ENCODE measurements at regions not wholly inside any gene's neighbourhood (a gene's known extent, or its start where the extent isn't known, plus 50 kb on each side); places are given as distances from the start of the nearest gene placed in this dataset.
"Not testable (repeated sequence)": the region's sequence is repeated elsewhere in the genome, so short reads cannot be mapped to it uniquely, and the experiment has no call there.

DNA sequence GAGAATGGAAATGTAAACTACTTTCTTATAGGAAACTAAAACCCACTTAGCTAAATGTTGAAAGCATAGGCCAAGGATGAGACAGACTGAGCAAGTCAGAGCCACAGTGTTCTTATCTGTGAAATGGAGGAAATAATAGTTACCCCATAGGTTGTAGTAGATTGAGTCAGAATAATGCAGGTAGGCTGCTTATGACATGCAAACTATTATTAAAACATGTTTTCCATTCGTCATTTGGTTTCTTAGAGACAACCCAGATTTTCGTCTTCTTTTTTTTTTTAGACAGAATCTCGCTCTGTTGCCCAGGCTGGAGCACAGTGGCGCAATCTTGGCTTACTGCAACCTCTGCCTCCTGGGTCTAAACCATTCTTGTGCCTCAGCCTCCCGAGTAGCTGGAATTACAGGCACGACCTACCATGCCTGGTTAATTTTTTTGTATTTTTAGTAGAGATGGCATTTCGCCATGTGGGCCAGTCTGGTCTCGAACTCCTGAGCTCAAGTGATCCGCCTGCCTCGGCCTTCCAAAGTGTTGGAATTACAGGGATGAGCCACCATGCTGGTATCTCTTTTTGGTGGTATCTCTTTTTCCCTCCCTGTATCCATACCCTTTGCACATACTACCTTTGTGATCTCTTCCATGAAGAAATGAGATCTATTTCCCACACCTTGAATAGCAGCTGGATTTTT is 196.5 kb upstream of the ZNF217 start:
- DNase-seq = no peak

DNA sequence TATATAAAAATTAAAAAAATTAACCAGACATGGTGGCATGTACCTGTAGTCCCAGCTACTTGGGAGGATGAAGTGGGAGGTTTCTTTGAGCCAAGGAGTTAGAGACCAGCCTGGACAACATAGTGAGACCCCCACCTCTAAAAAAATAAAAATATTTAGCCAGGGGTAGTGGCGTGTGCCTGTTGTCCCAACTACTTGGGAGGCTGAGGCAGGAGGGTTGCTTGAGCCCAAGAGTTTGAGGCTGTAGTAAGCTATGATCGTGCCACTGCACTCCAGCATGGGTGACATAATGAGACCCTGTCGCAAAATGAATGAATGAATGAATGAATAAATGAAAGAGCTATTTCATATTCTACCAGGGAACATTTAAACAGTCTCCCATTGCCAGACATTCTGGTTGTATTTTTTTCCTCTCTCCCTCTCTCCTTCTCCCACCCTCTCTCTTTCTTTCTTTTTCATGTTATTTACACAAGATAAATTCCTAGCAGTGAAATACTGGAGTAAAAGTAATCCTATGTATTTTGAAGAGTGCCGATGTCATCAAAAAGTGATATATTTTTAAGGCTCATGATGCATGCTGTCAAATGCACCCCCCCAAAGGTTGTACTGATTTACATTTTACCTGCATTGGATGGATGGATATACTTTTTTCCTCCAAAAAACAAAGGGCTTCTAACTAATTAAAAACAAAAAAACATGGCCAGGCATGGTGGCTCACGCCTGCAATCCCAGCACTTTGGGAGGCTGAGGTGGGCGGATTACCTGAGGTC is 194.8 kb upstream of the ZNF217 start:
- no peak for DNase-seq

DNA sequence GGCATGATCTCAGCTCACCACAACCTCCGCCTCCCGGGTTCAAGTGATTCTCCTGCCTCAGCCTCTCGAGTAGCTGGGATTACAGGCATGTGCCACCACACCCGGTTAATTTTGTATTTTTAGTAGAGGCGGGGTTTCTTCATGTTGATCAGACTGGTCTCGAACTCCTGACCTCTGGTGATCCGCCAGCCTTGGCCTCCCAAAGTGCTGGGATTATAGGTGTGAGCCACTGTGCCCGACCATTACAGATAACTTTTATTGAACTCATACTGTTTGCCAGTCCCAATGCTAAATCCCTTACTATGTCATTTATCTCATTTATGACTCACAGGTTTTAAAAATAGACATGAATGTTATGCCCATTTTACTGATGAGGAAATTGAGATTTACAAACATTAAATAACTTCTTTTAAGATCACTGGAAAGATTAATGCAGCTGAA is 193.9 kb upstream of the ZNF217 start:
- not testable (repeated sequence) for DNase-seq

DNA sequence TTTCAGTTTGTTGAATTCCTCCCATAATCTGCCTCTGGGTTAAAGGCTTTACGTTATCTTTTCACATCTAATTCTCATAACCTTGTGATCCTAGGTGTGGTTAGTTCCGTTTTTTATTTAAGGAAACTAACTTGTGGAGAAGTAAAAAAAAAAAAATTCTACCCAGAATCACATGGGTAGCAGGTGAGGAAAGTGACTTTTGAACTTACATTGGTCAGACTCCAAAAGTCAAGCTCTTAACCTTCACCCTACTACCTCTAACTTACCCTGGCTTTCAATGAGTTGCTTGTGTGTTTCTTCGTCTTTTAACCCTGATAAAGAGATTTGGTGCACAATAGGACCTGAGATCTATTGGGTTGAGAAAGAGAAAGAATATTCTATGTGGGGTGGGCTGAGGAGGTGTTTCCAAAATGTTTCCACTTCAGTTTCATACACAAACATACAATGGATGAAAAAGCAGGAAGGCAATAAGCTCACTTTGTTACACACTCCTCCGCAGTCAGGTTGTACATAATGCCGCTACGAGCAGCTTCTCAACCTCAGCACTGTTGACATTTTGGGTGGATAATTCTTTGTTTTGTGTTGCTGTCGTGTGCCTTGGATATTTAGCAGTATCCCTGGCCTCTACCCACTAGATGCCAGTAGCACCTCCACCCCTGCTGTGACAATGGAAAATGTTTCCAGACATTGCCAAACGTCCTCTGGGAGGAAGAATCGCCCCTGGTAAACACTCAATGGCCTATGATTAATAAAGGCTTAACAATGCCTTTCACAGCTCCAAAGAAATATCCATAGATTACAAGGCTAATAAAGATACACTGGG is 193.0 kb upstream of the ZNF217 start:
- no peak for DNase-seq

DNA sequence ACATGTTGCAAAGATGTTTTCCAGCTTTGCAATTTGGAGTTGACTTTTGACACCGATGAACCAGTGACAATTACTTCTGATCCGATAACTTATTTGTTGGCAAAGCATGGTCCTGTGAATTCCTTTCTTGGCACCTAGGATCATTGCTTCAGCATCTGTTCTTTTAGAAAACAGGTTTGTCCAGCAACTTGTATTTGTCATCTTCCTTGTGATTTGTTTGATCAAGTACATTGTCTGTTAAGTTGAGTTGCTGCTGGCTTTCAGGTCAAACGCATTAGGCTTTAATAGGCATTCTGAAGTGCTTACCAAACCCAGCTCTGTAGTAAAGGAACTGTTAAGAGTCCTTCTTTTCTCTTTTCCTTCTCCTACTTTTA is 192.4 kb upstream of the ZNF217 start:
- no peak for DNase-seq

DNA sequence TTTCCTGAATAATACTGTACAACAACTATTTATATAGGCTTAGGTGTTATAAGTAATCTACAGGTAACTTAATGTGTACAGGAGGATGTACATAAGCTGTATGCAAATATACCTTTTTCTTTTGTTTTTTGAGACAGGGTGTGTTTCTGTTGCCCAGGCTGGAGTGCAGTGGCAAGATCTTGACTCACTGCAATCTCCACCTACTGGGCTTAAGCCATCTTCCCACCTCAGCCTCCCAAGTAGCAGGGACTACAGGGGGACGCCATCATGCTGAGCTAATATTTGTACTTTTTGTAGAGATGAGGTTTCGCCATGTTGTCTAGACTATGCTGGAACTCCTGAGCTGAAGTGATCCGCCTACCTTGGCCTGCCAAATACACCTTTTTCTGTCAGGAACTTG is 191.7 kb upstream of the ZNF217 start:
- DNase-seq = no peak

DNA sequence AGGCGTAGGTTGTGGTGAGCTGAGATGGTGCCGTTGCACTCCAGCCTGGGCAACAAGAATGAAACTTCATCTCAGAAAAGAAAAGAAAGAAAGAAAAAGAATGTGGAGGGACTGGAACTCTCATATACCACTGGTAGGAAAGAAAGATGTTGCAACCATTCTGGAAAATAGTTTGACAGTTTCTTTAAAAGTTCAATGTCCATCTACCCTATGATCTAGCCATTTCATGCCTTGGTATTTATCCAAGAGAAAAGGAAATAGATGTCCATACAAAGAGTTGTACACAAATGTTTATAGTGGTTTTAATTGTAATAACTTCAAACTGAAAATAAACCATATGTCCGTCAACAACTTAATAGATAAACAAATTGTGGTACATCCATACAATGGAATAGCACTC is 190.1 kb upstream of the ZNF217 start:
- DNase-seq = no peak

DNA sequence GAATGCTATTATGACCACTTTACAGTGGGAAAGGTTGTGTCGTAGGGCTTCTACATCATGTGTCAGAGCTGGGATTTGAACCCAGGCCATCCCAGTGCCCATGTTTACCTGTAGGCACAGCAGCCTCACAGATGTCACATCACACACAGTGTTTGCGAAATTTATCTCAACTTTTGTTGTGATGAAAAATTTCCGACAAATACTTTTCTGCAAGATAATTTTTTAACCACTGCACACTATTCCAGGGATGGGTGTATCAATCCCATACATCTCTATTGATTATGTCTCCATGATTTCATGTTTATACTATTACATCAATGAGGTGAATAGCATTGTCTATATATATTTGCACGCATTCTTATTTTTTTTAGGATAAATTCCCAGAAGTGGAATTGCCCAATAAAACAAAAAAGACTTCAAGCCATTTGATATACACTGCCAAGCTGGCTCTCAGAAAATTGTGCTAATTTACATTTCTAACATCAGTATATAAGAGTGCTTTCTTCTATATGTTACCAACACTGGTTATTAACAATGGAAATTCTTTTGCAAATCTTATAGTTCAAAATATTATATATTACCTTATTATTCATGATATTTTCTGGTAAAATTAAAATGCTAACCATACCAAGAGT is 189.1 kb upstream of the ZNF217 start:
- no peak for DNase-seq

DNA sequence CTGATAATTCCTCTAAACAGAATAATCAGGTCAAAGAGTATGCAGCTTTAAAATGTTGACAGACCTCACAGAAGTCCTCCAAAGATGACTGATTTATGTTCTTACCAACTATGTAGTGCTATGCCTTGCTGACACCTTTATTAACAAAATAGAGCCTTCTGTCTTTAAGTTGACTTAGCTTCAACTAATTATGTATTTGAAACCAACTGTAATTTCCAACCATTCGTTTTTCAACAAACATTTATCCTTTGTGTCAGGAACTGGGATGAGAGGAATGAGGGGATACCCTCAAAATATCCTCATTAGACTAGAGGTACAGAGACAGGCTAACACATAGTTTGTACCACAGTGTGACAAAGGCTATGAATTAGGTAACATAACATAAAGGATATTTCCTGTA is 186.2 kb upstream of the ZNF217 start:
- DNase-seq = no peak

DNA sequence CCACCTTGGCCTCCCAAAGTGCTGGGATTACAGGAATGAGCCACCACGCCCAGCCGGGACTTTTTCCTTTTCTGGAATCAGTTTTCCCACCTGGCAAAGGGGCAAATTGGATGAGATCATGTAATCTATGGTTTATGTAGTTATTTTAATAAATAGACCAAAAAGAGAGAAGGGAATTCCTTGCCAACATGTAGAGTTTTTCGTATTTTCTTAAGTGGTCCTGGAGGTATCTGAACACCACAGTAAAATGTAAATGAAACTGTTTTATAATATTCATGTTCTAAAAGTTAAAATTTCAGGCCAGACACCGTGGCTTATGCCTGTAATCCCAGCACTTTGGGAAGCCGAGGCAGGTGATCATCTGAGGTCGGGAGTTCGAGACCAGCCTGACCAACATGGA is 185.1 kb upstream of the ZNF217 start:
- no peak for DNase-seq

DNA sequence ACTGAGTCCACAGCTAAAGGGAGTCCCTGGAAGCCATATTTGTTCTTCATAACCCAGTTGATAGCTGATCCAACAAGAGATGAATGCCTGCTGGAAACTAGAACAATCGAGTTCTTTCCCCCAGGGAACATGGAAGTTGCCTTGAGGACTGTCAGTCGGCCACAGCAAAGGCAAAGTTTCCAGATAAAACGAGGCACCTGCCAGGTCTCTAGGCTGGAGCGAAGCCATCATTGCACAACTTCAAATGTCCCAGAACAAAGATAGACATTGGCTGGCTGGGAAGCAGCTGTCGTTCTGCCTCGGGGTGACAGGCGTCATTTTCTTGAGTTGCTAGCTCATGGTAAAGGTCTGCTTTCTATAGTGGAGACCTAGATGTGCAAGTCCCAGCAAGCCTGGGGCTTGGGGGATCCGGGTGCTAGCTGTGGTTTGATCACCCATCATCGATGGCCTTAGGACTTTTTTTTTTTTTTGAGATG is 184.4 kb upstream of the ZNF217 start:
- no peak for DNase-seq

DNA sequence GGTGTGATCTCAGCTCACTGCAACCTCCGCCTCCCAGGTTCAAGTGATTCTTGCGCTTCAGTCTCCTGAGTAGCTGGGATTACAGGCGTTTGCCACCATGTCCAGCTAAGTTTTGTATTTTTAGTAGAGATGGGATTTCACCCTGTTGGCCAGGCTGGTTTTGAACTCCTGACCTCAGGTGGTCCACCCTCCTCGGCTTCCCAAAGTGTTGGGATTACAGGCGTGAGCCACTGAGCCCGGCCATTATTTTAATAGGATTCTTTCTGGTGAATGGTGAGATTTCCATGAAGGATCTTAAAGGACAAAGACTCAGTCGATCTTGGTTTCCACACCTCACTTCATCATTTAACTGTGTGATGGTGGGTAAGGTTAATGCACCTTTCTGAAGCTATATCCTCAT is 183.8 kb upstream of the ZNF217 start:
- not testable (repeated sequence) for DNase-seq

DNA sequence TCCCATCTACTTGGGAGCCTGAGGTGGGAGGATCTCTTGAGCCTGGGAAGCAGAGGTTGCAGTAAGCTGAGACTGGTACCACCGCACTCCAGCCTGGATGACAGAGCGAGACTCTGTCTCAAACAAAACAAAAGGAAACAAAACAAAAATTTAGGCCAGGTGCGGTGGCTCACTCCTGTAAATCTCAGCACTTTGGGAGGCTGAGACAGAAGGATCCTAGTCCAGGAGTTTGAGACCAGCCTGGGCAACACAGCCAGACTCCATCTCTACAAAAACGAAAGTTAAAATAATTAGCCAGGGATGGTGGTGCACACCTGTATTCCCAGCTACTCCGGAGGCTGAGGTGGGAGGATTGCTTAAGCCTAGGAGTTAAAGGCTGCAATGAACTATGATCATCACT is 183.2 kb upstream of the ZNF217 start:
- DNase-seq = no peak

DNA sequence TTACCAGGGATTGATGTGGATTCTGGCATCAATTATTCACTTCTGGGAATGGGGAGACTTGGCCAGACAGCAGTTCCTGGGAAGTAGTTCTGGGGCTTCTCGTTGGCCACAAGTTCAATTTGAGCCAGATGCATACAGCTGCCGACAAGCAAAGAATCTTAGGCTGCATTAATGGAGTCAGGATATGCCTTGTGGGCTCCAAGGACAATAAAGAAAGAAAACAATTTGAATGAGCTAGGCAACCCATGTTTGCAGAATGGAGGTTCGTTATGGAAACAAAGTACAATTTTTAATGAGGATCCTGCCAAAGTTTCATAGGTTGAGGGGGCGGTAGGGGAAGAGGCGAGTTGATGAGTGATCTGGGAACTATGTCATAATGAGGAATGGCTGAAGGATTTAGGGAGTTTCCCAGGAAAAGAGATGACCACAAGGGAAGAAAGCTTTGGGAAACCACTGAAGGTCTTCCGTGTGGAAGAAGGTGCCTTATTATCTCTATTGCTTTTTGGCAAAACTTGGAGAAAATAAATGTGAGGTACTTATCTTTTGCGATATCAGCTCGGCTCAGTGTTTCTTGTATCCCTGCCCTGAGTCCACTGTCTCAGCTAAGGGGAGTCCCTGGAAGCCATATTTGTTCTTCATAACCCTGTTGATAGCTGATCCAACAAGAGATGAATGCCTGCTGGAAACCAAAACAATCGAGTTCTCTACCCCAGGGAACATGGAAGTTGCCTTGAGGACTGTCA is 181.0 kb upstream of the ZNF217 start:
- DNase-seq = no peak

DNA sequence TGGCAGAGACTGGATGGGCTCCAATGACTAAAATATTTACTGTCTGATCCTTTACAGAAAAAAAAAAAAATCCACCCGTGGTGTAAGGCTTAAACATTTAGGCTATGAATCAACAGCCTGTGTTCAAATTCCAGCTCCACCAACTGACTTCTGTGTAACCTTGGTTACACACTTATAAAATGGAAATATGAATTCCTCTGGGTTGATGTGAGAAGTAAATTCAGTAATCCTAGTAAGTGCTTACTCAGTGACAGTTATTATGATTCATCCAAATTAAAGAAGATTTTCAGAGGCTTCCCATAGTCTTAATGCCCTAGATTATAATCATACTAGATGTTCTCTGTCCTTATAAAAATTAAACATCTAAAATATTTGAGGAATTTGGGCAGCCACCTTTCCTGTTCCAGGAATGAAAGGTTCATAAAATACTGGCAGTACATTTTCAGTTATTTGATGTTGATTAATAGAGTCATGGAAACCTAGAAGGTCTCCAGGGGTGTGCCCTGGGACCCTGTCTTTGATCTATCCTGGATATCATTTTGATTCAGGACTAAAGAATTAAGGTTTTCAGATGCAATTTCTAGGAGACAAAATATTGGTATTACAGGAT is 180.3 kb upstream of the ZNF217 start:
- DNase-seq = no peak

DNA sequence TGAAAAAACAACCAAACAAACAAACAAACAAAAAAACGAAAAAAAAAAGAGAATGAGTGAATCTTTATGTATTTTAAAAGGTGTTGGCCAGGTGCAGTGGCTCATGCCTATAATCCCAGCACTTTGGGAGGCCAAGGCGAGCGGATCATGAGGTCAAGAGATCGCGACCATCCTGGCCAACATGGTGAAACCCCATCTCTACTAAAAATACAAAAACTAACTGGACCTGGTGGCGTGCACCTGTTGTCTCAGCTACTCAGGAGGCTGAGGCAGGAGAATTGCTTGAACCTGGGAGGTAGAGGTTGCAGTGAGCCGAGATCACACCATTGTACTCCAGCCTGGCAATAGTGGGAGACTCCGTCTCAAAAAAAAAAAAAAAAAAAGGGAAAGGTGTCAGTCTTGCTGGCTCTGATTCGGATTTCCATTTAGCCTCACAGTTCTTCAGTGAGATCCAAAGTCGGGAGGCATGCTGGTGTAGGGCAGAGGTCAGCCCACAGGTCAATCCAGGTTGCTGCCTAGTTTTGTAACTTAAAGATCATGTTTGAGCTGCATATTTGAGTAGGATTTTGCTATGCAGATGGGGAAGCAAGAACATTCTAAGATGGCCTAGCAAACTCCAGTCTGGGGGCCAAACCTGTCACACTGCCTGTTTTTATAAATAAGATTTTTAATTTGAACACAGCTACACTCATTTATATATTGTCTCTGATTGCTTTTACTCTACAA is 179.6 kb upstream of the ZNF217 start:
- DNase-seq = not testable (repeated sequence)

DNA sequence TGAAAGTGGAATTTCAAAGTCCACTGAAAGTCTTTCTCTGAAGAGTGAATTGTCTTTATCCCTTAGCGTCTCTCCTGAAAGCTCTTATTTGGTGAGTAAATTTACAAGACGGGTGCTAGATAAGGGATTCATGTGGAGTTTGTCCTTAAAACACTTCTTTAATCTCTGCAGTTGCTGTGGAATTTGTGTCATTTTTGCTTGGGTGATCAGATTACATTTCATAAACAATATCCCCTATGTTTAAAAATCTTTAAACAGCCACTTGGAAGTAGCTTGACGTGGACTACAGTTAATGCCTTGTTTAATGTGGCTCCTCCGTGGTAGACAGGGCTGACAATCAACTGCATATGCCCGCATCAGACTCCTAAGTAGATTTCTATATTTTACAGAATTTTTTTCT is 175.4 kb upstream of the ZNF217 start:
- no peak for DNase-seq

DNA sequence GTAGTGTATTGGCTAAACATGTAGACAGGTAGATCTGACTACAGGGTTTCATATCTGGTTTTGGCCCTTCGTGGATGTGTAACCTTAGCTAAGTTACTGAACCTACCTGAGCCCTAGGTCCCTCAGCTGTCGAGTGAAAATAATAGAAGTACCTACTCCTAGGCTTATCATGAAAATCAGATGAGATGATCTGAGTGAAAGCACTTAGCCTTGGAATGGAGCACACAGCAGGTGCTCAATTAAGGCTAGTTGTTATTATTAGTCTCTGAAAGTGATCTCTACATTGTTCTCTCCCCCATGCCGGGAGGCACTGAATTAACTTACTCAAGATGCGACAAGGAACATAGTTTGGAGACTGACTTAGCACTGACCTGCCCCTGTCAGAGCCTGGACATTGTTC is 174.7 kb upstream of the ZNF217 start:
- no peak for DNase-seq

DNA sequence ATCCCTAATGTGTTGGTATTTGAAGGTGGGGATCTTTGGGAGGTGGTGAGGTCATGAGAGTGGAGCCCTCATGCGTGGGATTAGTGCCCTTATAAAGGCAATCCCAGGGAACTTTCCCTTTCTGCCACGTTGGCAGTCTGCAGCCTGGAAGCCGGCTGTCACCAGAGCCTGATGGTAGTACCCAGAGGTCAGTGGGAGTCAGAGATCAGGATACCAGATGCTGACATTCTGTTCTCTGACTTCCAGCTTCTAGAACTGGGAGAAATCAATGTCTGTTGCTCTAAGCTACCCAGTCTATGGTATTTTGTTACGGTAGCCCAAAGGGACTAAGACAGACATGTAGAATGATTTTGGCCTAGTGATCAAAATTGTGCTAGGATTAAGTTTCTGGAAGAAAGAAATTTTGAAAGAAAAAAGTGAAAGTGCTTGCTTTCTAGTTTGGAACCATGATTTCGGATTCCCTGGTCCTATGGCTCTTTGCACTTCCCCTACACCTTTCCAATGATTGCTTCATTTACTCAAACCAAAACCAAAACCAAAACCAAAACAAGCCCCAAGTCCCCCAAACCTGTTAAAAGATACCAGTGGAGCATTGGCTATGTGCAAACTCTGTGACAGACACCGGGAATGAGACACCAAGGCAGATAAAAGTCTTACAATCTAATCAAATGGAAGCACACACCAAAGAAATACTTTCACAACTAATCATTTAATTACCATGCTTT is 173.7 kb upstream of the ZNF217 start:
- no peak for DNase-seq

DNA sequence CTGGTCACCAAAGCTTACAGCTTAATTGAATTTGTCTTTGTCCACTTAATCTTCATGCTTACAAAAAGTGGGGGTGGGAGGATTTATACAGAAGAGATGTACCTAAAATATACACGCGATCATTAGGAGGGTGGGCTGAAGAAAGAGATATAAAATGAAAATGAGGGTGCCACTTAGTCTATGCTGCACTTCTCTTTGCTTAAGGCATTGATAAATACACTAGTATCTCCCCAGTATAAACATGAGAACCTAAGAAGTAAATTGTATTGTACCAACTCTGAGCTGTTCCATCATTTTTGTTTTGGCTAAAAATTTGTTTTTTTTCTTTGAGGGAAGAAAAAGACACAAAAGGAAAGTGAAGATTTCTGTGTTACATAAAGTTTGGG is 170.8 kb upstream of the ZNF217 start:
- DNase-seq = no peak
